A673 (cell line): ENCODE measurements at regions not wholly inside any gene's neighbourhood (a gene's known extent, or its start where the extent isn't known, plus 50 kb on each side); places are given as distances from the start of the nearest gene placed in this dataset.
"Not testable (repeated sequence)": the region's sequence is repeated elsewhere in the genome, so short reads cannot be mapped to it uniquely, and the experiment has no call there.

ENCODE experiments used
- BruUV-seq: library from RNA; stranded (reverse); fragments of 400-500 nt; replicated peaks from 2 replicates; lab custom pipeline; 2021; lab: Mats Ljungman, UMichigan
- CTCF ChIA-PET: fragments of 300-600 bp; sonication (Branson Sonifier 250); formaldehyde crosslinking; loops from one replicate; lab custom pipeline; 2022; ENCODE audit warnings: antibody characterized with exemption; lab: Charles Lee
- POLR2A ChIA-PET: fragments of 300-600 bp; sonication (Branson Sonifier 250); formaldehyde crosslinking; loops from one replicate; lab custom pipeline; 2022; ENCODE audit warnings: antibody characterized with exemption; ENCODE audit not compliant: low non-redundant PET; lab: Charles Lee
- DNase-seq: peaks from one replicate; pipeline ENCODE4 v3.0.0-alpha.2; 2015; ENCODE audit warnings: low spot score
- H3K27ac ChIP-seq: fragments of 200-600 bp; sonication (generic); 2 replicates; pipeline ENCODE4 v1.5.1; 2016; ENCODE audit warnings: mixed run types, low read depth, mild to moderate bottlenecking, mixed read lengths, antibody characterized with exemption, low read length; ENCODE audit not compliant: poor library complexity, severe bottlenecking
- H3K27me3 ChIP-seq: fragments of 200-600 bp; sonication (generic); replicated peaks from 2 replicates; pipeline ENCODE4 v1.6.1; 2017; ENCODE audit warnings: mixed run types, low read depth, mild to moderate bottlenecking, mixed read lengths, antibody characterized with exemption, low read length; ENCODE audit not compliant: insufficient read depth, poor library complexity
- H3K36me3 ChIP-seq: fragments of 200-600 bp; sonication (generic); 2 replicates; pipeline ENCODE4 v1.6.1; 2016; ENCODE audit warnings: mixed run types, mild to moderate bottlenecking, mixed read lengths, antibody characterized with exemption, low read length; ENCODE audit not compliant: insufficient read depth, poor library complexity, severe bottlenecking
- H3K4me1 ChIP-seq: fragments of 200-600 bp; sonication (generic); 2 replicates; pipeline ENCODE4 v1.6.1; 2017; ENCODE audit warnings: mixed run types, mild to moderate bottlenecking, mixed read lengths, antibody characterized with exemption, low read length; ENCODE audit not compliant: insufficient read depth, poor library complexity, severe bottlenecking
- H3K4me3 ChIP-seq: fragments of 200-600 bp; sonication (generic); 2 replicates; pipeline ENCODE4 v1.5.1; 2016; ENCODE audit warnings: low read depth, mixed run types, mild to moderate bottlenecking, mixed read lengths, low read length; ENCODE audit not compliant: poor library complexity, severe bottlenecking
- H3K9me3 ChIP-seq: fragments of 200-600 bp; sonication (generic); 2 replicates; pipeline ENCODE4 v1.6.1; 2016; ENCODE audit warnings: mixed run types, low read depth, mild to moderate bottlenecking, mixed read lengths, antibody characterized with exemption, low read length; ENCODE audit not compliant: poor library complexity, severe bottlenecking
- EZH2 ChIP-seq: fragments of 200-600 bp; sonication (generic); IDR thresholded peaks from 2 replicates; pipeline ENCODE4 v1.6.1; 2017; ENCODE audit warnings: borderline replicate concordance, low read depth, mild to moderate bottlenecking, mixed read lengths, antibody characterized with exemption, low read length; ENCODE audit not compliant: poor library complexity, severe bottlenecking
- intact Hi-C: fragments of 100-400 bp; cut with micrococcal nuclease; formaldehyde crosslinking; loops from one replicate; pipeline ENCODE4 v1.10.0; 2022; ENCODE audit not compliant: unreplicated experiment
- TF ChIP-seq, protein P1 (sequence below): fragments of 300-800, 200-600 bp; sonication (generic); conservative IDR thresholded peaks from 2 replicates; pipeline ENCODE4 v1.5.1; 2017; ENCODE audit warnings: low read depth, mild to moderate bottlenecking, antibody characterized with exemption, low read length, moderate library complexity, mixed read lengths

- no peak for DNase-seq
- no peak for TF ChIP-seq EZH2
- TF ChIP-seq, protein P1, sequence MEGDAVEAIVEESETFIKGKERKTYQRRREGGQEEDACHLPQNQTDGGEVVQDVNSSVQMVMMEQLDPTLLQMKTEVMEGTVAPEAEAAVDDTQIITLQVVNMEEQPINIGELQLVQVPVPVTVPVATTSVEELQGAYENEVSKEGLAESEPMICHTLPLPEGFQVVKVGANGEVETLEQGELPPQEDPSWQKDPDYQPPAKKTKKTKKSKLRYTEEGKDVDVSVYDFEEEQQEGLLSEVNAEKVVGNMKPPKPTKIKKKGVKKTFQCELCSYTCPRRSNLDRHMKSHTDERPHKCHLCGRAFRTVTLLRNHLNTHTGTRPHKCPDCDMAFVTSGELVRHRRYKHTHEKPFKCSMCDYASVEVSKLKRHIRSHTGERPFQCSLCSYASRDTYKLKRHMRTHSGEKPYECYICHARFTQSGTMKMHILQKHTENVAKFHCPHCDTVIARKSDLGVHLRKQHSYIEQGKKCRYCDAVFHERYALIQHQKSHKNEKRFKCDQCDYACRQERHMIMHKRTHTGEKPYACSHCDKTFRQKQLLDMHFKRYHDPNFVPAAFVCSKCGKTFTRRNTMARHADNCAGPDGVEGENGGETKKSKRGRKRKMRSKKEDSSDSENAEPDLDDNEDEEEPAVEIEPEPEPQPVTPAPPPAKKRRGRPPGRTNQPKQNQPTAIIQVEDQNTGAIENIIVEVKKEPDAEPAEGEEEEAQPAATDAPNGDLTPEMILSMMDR = no peak
- Histone ChIP-seq H3K9me3 (no peaks in the 10 kb centered on the region), H3K4me1 (no peaks in the 10 kb centered on the region), H3K27me3 (peaks cover 2% of the 10 kb centered on the region), H3K36me3 (no peaks in the 10 kb centered on the region), H3K27ac (no peak overlapping the region), H3K4me3 (no peak overlapping the region)
- BruUV-seq = no TSS peak
- intact Hi-C loops = no loop called here
- ChIA-PET POLR2A (no interaction called here), CTCF (no interaction called here)
Observed at GRCh38 chr7:155237730-155238129, 59.9 kb upstream of the INSIG1 start.

GRCh38 chr7:155239431-155240087 is 58.1 kb upstream of the INSIG1 start:
- BruUV-seq, POLR2A ChIA-PET, H3K27me3 ChIP-seq, DNase-seq, H3K4me1 ChIP-seq, H3K27ac ChIP-seq, H3K4me3 ChIP-seq, H3K9me3 ChIP-seq, H3K36me3 ChIP-seq, CTCF ChIA-PET, intact Hi-C loops: not testable (repeated sequence)

DNA sequence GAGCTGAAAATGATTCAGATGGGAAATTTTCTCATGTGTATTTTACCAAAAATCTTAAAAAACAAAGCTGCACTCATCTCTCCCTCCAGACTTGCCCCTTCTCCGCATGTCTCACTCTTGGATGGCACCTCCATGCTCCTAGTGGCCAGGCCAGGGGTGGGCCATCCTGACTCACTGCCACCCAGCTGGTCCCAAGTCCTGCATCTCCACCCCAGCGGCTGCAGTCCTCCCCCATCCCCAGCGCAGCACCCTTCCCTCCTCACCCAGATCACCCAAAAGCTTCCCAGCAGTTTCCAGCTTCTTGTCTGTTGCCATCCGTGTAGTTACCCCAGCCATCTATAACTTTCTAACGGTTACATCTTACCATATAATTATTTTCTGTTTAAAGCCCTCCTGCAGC is 53.0 kb upstream of the INSIG1 start:
- POLR2A ChIA-PET = no interaction called here
- Histone ChIP-seq H3K27ac (no peak overlapping the region), H3K36me3 (no peaks in the 10 kb centered on the region), H3K4me3 (no peak overlapping the region), H3K27me3 (peaks cover 3% of the 10 kb centered on the region), H3K9me3 (no peaks in the 10 kb centered on the region), H3K4me1 (no peaks in the 10 kb centered on the region)
- CTCF ChIA-PET = no interaction called here
- BruUV-seq = no TSS peak
- DNase-seq = no peak
- TF ChIP-seq, protein P1 = no peak
- TF ChIP-seq EZH2 = no peak
- intact Hi-C loops = no loop called here
